HCEC 1CT (cell line): ENCODE measurements at regions not wholly inside any gene's neighbourhood (a gene's known extent, or its start where the extent isn't known, plus 50 kb on each side); places are given as distances from the start of the nearest gene placed in this dataset.

Experiments used
- DNase-seq: peaks from one replicate; pipeline ENCODE4 v3.0.0-alpha.2; 2017

GRCh38 chr20:48096957-48097890, 311.9 kb upstream of the SULF2 start:
- no peak for DNase-seq

- no peak for DNase-seq
Observed at GRCh38 chr20:48096212-48096875, 311.1 kb upstream of the SULF2 start.

GRCh38 chr20:48094944-48095343, 309.7 kb upstream of the SULF2 start:
- DNase-seq, result no peak

GRCh38 chr20:48094196-48094749, 309.0 kb upstream of the SULF2 start:
- DNase-seq, result no peak

GRCh38 chr20:48092596-48093280, 307.5 kb upstream of the SULF2 start:
- DNase-seq, result no peak

- no peak for DNase-seq
Observed at GRCh38 chr20:48090784-48091183, 305.5 kb upstream of the SULF2 start.

GRCh38 chr20:48090314-48090713, 305.0 kb upstream of the SULF2 start:
- DNase-seq, result no peak

- no peak for DNase-seq
Observed at GRCh38 chr20:48080583-48080982, 295.3 kb upstream of the SULF2 start.

- DNase-seq, result no peak
Observed at GRCh38 chr20:48079028-48079427, 293.7 kb upstream of the SULF2 start.

GRCh38 chr20:48076747-48077146, 291.5 kb upstream of the SULF2 start:
- DNase-seq, result no peak

GRCh38 chr20:48076247-48076646, 291.0 kb upstream of the SULF2 start:
- no peak for DNase-seq

GRCh38 chr20:48075591-48076174, 290.4 kb upstream of the SULF2 start:
- DNase-seq, result no peak

- no peak for DNase-seq
Observed at GRCh38 chr20:48070991-48071652, 285.8 kb upstream of the SULF2 start.

GRCh38 chr20:48069596-48069995, 284.3 kb upstream of the SULF2 start:
- no peak for DNase-seq

GRCh38 chr20:48066851-48067250, 281.6 kb upstream of the SULF2 start:
- no peak for DNase-seq

- no peak for DNase-seq
Observed at GRCh38 chr20:48066246-48066645, 281.0 kb upstream of the SULF2 start.

GRCh38 chr20:48065833-48066232, 280.6 kb upstream of the SULF2 start:
- DNase-seq, result no peak

GRCh38 chr20:48064929-48065328, 279.6 kb upstream of the SULF2 start:
- no peak for DNase-seq

GRCh38 chr20:48060841-48061720, 275.8 kb upstream of the SULF2 start:
- DNase-seq, result no peak

- no peak for DNase-seq
Observed at GRCh38 chr20:48058611-48059559, 273.6 kb upstream of the SULF2 start.
